Muscle of leg (tissue), 3 donors: ENCODE measurements at regions not wholly inside any gene's neighbourhood (a gene's known extent, or its start where the extent isn't known, plus 50 kb on each side); places are given as distances from the start of the nearest gene placed in this dataset.

Source experiments
- DNase-seq: peaks from one replicate; pipeline ENCODE4 v3.0.0; 2013
- H3K27ac ChIP-seq: one replicate; pipeline ENCODE4 v1.5.1; 2013; ENCODE audit warnings: mild to moderate bottlenecking, low read length, control low read depth
- H3K27me3 ChIP-seq: one replicate; pipeline ENCODE4 v1.6.1; 2013; ENCODE audit warnings: low read length; ENCODE audit not compliant: control insufficient read depth, insufficient read depth
- H3K36me3 ChIP-seq: one replicate; pipeline ENCODE4 v1.6.1; 2013; ENCODE audit warnings: low read length; ENCODE audit not compliant: control insufficient read depth, insufficient read depth
- H3K4me1 ChIP-seq: one replicate; pipeline ENCODE4 v1.6.1; 2013; ENCODE audit warnings: low read length; ENCODE audit not compliant: control insufficient read depth, insufficient read depth
- H3K4me3 ChIP-seq: one replicate; pipeline ENCODE4 v1.5.1; 2013; ENCODE audit warnings: low read length, control low read depth
- H3K9me3 ChIP-seq: replicated peaks from 2 replicates; pipeline ENCODE4 v1.6.1; 2013; ENCODE audit warnings: low read depth, low read length; ENCODE audit not compliant: control insufficient read depth
- WGBS: methylation state at CpG from one replicate; pipeline ENCODE4 v1.1.5; 2013; ENCODE audit warnings: missing lambda C conversion rate; ENCODE audit not compliant: insufficient coverage; 5-methylcytosine and 5-hydroxymethylcytosine counted together

- no peak overlapping the region for H3K27ac ChIP-seq
- H3K36me3 ChIP-seq = no peaks in the 10 kb centered on the region
- no peaks in the 10 kb centered on the region for H3K4me1 ChIP-seq
- DNase-seq = no peak
- WGBS = no CpG with 5 or more reads among the region's 2 CpGs
- no peak overlapping the region for H3K4me3 ChIP-seq
- H3K27me3 ChIP-seq = no peaks in the 10 kb centered on the region
- no peaks in the 10 kb centered on the region for H3K9me3 ChIP-seq
Observed at GRCh38 chr7:109021390-109021789, 451.7 kb downstream of the DNAJB9 start.

- WGBS = no CpG with 5 or more reads among the region's 3 CpGs
- H3K4me1 ChIP-seq = no peaks in the 10 kb centered on the region
- H3K9me3 ChIP-seq = peaks cover 2% of the 10 kb centered on the region
- no peaks in the 10 kb centered on the region for H3K27me3 ChIP-seq
- no peak overlapping the region for H3K27ac ChIP-seq
- H3K36me3 ChIP-seq = no peaks in the 10 kb centered on the region
- DNase-seq = no peak
- H3K4me3 ChIP-seq = no peak overlapping the region
Observed at GRCh38 chr7:109029866-109030265, 460.2 kb downstream of the DNAJB9 start.

- Histone ChIP-seq H3K36me3 (no peaks in the 10 kb centered on the region), H3K9me3 (no peaks in the 10 kb centered on the region), H3K4me1 (no peaks in the 10 kb centered on the region), H3K4me3 (no peak overlapping the region), H3K27me3 (no peaks in the 10 kb centered on the region), H3K27ac (no peak overlapping the region)
- no peak for DNase-seq
- WGBS = no CpG with 5 or more reads among the region's 1 CpG
Observed at GRCh38 chr7:109044691-109045090, 475.0 kb downstream of the DNAJB9 start.

GRCh38 chr7:109049366-109049765 is 479.7 kb downstream of the DNAJB9 start:
- H3K4me3 ChIP-seq = no peak overlapping the region
- no peak overlapping the region for H3K27ac ChIP-seq
- DNase-seq = no peak
- H3K27me3 ChIP-seq = no peaks in the 10 kb centered on the region
- no CpG with 5 or more reads among the region's 2 CpGs for WGBS
- no peaks in the 10 kb centered on the region for H3K4me1 ChIP-seq
- H3K36me3 ChIP-seq = no peaks in the 10 kb centered on the region
- no peaks in the 10 kb centered on the region for H3K9me3 ChIP-seq

- H3K27ac ChIP-seq = no peak overlapping the region
- WGBS = no CpG with 5 or more reads among the region's 1 CpG
Observed at GRCh38 chr7:109059089-109059488, 489.4 kb downstream of the DNAJB9 start.

GRCh38 chr7:109062798-109063197 is 493.1 kb downstream of the DNAJB9 start:
- no peak for DNase-seq
- Histone ChIP-seq H3K36me3 (no peaks in the 10 kb centered on the region), H3K27ac (no peak overlapping the region), H3K9me3 (no peaks in the 10 kb centered on the region), H3K4me3 (no peak overlapping the region), H3K27me3 (no peaks in the 10 kb centered on the region), H3K4me1 (no peaks in the 10 kb centered on the region)
- 72% methylated on average over 3 of the region's 4 CpGs for WGBS

More at GRCh38 chr7:109059089-109059488, 489.4 kb downstream of the DNAJB9 start:
- Histone ChIP-seq H3K4me3 (no peak overlapping the region), H3K4me1 (no peaks in the 10 kb centered on the region), H3K27me3 (no peaks in the 10 kb centered on the region), H3K9me3 (no peaks in the 10 kb centered on the region), H3K36me3 (no peaks in the 10 kb centered on the region)
- DNase-seq = no peak

- no peaks in the 10 kb centered on the region for H3K4me1 ChIP-seq
- no peak overlapping the region for H3K4me3 ChIP-seq
- H3K27ac ChIP-seq = no peak overlapping the region
- DNase-seq = no peak
- H3K9me3 ChIP-seq = no peaks in the 10 kb centered on the region
- no peaks in the 10 kb centered on the region for H3K36me3 ChIP-seq
- no CpG with 5 or more reads among the region's 3 CpGs for WGBS
- H3K27me3 ChIP-seq = no peaks in the 10 kb centered on the region
Observed at GRCh38 chr7:109073543-109073942, 503.9 kb downstream of the DNAJB9 start.

GRCh38 chr7:109076396-109076972 is 506.8 kb downstream of the DNAJB9 start:
- H3K27me3 ChIP-seq = no peaks in the 10 kb centered on the region
- no peak overlapping the region for H3K4me3 ChIP-seq
- DNase-seq = no peak
- no peaks in the 10 kb centered on the region for H3K4me1 ChIP-seq
- WGBS = no CpG with 5 or more reads among the region's 2 CpGs
- no peaks in the 10 kb centered on the region for H3K9me3 ChIP-seq
- H3K36me3 ChIP-seq = no peaks in the 10 kb centered on the region
- no peak overlapping the region for H3K27ac ChIP-seq

- WGBS = no CpG with 5 or more reads among the region's 1 CpG
Observed at GRCh38 chr7:109091042-109091441, 521.4 kb downstream of the DNAJB9 start.

GRCh38 chr7:109092268-109092667 is 522.6 kb downstream of the DNAJB9 start:
- H3K36me3 ChIP-seq = no peaks in the 10 kb centered on the region
- no peaks in the 10 kb centered on the region for H3K4me1 ChIP-seq
- no peak overlapping the region for H3K4me3 ChIP-seq
- H3K27ac ChIP-seq = no peak overlapping the region
- no peaks in the 10 kb centered on the region for H3K27me3 ChIP-seq
- DNase-seq = no peak
- no CpG with 5 or more reads among the region's 1 CpG for WGBS
- H3K9me3 ChIP-seq = no peaks in the 10 kb centered on the region

More at GRCh38 chr7:109091042-109091441, 521.4 kb downstream of the DNAJB9 start:
- Histone ChIP-seq H3K9me3 (no peaks in the 10 kb centered on the region), H3K27ac (no peak overlapping the region), H3K27me3 (no peaks in the 10 kb centered on the region), H3K36me3 (no peaks in the 10 kb centered on the region), H3K4me3 (no peak overlapping the region), H3K4me1 (no peaks in the 10 kb centered on the region)
- DNase-seq = no peak

- Histone ChIP-seq H3K4me1 (no peaks in the 10 kb centered on the region), H3K4me3 (no peak overlapping the region), H3K27me3 (no peaks in the 10 kb centered on the region), H3K36me3 (no peaks in the 10 kb centered on the region), H3K27ac (no peak overlapping the region), H3K9me3 (no peaks in the 10 kb centered on the region)
- no peak for DNase-seq
- no CpG with 5 or more reads among the region's 1 CpG for WGBS
Observed at GRCh38 chr7:109101332-109101731, 531.7 kb downstream of the DNAJB9 start.
